ENCODE measurements at regions not wholly inside any gene's neighbourhood (a gene's known extent, or its start where the extent isn't known, plus 50 kb on each side); places are given as distances from the start of the nearest gene placed in this dataset.
"Not testable (repeated sequence)": the region's sequence is repeated elsewhere in the genome, so short reads cannot be mapped to it uniquely, and the experiment has no call there.

- no peak for DNase-seq (ENCODE audit: low read depth in 4 of 4, low spot score in 3 of 4)
These were observed 375.5 kb upstream of the SLITRK5 start for GRCh38 chr13:87295636-87296035.

GRCh38 chr13:87302034-87302433, 369.1 kb upstream of the SLITRK5 start:
- no peak for DNase-seq (ENCODE audit: low read depth in 4 of 4, low spot score in 3 of 4)

GRCh38 chr13:87302931-87303330, 368.2 kb upstream of the SLITRK5 start:
- DNase-seq (ENCODE audit: low read depth in 4 of 4, low spot score in 3 of 4): no peak

GRCh38 chr13:87311165-87311564, 360.0 kb upstream of the SLITRK5 start:
- DNase-seq (ENCODE audit: low read depth in 4 of 4, low spot score in 3 of 4): no peak

GRCh38 chr13:87314822-87315221, 356.3 kb upstream of the SLITRK5 start:
- DNase-seq (ENCODE audit: low read depth in 4 of 4, low spot score in 3 of 4): no peak

GRCh38 chr13:87322386-87322785, 348.8 kb upstream of the SLITRK5 start:
- DNase-seq (ENCODE audit: low read depth in 4 of 4, low spot score in 3 of 4): no peak

GRCh38 chr13:87324558-87324957, 346.6 kb upstream of the SLITRK5 start:
- no peak for DNase-seq (ENCODE audit: low read depth in 4 of 4, low spot score in 3 of 4)

GRCh38 chr13:87331178-87331577, 340.0 kb upstream of the SLITRK5 start:
- DNase-seq (ENCODE audit: low read depth in 4 of 4, low spot score in 3 of 4): peak in 1 of 4 donors; percentile 3

DNA sequence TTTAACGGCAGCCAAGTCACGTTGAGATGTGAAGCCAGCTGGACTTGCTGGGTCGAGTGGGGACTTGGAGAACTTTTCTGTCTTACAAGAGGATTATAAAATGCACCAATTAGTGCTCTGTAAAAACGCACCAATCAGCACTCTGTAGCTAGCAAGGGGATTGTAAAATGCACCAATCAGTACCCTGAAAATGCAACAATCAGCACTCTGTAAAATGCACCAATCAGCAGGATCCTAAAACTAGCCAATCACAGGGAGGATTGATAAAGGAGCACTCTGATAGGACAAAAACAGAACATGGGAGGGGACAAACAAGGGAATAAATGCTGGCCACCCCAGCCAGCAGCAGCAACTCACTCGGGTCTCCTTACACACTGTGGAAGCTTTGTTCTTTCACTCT, 337.6 kb upstream of the SLITRK5 start:
- DNase-seq (ENCODE audit: low read depth in 4 of 4, low spot score in 3 of 4): no peak

- DNase-seq (ENCODE audit: low read depth in 4 of 4, low spot score in 3 of 4): no peak
These were observed 337.0 kb upstream of the SLITRK5 start for GRCh38 chr13:87334176-87334575.

DNA sequence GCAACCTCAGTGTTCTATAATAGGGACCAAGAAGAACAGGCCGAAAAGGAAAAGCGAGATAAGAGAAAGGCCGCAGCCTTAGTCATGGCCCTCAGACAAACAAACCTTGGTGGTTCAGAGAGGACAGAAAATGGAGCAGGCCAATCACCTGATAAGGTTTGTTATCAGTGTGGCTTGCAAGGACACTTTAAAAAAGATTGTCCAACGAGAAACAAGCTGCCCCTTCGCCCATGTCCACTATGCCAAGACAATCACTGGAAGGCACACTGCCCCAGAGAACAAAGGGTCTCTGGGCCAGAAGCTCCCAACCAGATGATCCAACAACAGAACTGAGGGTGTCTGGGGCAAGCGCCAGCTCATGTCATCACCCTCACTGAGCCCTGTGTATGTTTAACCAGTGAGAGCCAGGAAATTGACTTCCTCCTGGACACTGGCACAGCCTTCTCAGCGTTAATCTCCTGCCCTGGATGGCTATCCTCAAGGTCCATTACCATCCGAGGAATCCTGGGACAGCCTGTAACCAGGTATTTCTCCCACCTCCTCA, 334.8 kb upstream of the SLITRK5 start:
- not testable (repeated sequence) for DNase-seq (ENCODE audit: low read depth in 4 of 4, low spot score in 3 of 4)

- no peak for DNase-seq (ENCODE audit: low read depth in 4 of 4, low spot score in 3 of 4)
These were observed 327.0 kb upstream of the SLITRK5 start for GRCh38 chr13:87344176-87344575.

GRCh38 chr13:87355451-87355850, 315.7 kb upstream of the SLITRK5 start:
- DNase-seq (ENCODE audit: low read depth in 4 of 4, low spot score in 3 of 4): no peak

DNA sequence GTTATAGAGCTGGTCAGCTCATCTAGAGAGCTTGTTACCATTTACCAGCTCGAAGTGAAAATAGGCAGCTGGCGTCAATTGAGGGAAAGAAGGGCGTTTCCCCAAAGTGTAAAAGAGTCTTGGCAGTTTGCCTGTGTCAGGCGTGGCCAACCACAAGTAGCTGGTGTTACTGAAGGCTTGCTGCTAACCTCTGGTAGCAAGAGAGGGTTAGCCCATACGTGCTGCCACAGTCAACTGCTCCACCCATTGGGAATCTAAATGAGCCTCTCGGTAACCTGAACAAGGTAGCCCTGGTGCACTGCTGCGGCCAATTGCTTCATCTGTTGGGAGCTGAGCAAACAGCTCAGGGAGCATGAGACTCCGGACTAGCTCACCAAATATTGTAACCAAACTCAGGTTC, 314.9 kb upstream of the SLITRK5 start:
- no peak for DNase-seq (ENCODE audit: low read depth in 4 of 4, low spot score in 3 of 4)

DNA sequence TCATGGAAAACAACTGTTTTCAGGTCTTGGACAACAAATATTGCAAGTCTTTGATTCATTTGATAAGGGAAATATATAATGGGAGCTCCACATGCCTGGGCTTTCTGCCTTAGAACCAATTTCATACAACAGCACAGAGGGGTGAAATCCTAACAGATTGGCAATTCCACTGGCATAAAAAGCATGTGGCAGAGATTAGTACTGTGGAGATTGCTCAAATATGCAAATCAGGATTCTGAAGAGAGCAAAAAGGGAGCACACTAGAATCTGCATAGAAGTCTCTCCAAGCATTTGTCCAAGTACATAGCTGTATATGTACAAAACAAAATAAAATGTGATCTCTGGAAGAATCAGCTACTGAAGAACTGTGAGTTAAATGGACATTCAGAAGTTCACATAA, 312.9 kb upstream of the SLITRK5 start:
- DNase-seq (ENCODE audit: low read depth in 4 of 4, low spot score in 3 of 4): no peak

DNA sequence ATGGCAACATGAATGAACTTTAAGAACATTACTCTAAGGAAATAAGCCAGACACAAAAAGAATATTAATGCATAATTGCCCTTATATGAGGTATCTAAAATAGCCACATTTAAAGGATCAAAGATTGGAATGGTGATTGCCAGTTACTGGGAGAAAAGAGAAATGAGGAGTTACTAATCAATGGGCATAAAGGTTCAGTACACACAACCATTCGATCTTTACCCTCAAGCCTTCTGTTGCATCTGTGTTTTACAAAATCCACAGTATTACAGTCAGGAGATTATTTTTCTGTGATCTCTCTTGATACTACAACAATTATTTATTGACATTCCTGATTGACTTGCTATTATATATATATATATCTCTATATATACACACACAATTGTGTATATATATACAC, 310.0 kb upstream of the SLITRK5 start:
- DNase-seq (ENCODE audit: low read depth in 4 of 4, low spot score in 3 of 4): no peak

- no peak for DNase-seq (ENCODE audit: low read depth in 4 of 4, low spot score in 3 of 4)
These were observed 302.5 kb upstream of the SLITRK5 start for GRCh38 chr13:87368639-87369038.

GRCh38 chr13:87376081-87376480, 295.1 kb upstream of the SLITRK5 start:
- no peak for DNase-seq (ENCODE audit: low read depth in 4 of 4, low spot score in 3 of 4)

- no peak for DNase-seq (ENCODE audit: low read depth in 4 of 4, low spot score in 3 of 4)
These were observed 287.1 kb upstream of the SLITRK5 start for GRCh38 chr13:87384099-87384498.

GRCh38 chr13:87393358-87393757, 277.8 kb upstream of the SLITRK5 start:
- no peak for DNase-seq (ENCODE audit: low read depth in 4 of 4, low spot score in 3 of 4)

GRCh38 chr13:87398047-87398446, 273.1 kb upstream of the SLITRK5 start:
- no peak for DNase-seq (ENCODE audit: low read depth in 4 of 4, low spot score in 3 of 4)

- no peak for DNase-seq (ENCODE audit: low read depth in 4 of 4, low spot score in 3 of 4)
These were observed 267.3 kb upstream of the SLITRK5 start for GRCh38 chr13:87403748-87404432.

DNA sequence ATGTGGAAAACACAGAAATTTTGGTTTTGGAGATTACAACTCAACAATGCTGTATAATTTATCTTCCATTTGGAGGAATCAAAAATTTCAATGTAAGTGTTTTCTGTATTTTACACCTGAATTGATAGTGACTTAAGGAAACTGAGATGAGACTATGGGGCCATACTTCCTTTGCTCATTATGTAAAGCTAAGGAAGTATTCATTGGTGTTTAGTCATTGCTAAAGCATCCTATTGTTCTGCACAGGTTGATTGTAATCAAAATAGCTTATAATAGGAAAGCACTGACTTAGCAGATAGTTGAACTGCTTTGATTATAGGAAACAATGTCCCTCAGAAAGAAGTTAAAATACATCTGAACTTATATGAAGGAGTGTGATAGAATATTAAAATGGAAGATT, 244.4 kb upstream of the SLITRK5 start:
- no peak for DNase-seq (ENCODE audit: low read depth in 4 of 4, low spot score in 3 of 4)

Data from right renal pelvis (tissue), 4 donors.